ENCODE measurements at regions not wholly inside any gene's neighbourhood (a gene's known extent, or its start where the extent isn't known, plus 50 kb on each side); places are given as distances from the start of the nearest gene placed in this dataset.

- Histone ChIP-seq H3K4me3 (ENCODE audit: low read length) (no peak overlapping the region), H3K79me2 (ENCODE audit: low read length) (no peaks in the 10 kb centered on the region), H3K9me2 (replicated peaks; ENCODE audit: insufficient read depth, low read length) (no peaks in the 10 kb centered on the region), H3K36me3 (ENCODE audit: insufficient read depth, low read length) (no peaks in the 10 kb centered on the region), H3K27ac (ENCODE audit: low read length) (no peak overlapping the region), H2AFZ (ENCODE audit: low read length) (no peak overlapping the region), H3K9ac (ENCODE audit: low read length) (no peak overlapping the region), H4K20me1 (ENCODE audit: insufficient read depth, low read depth, low read length) (no peaks in the 10 kb centered on the region), H3K27me3 (ENCODE audit: low read length) (no peaks in the 10 kb centered on the region), H3K4me1 (ENCODE audit: low read length) (no peaks in the 10 kb centered on the region), H3K4me2 (ENCODE audit: low read depth, low read length, poor library complexity, severe bottlenecking) (no peak overlapping the region), H3K9me3 (ENCODE audit: low read length) (peaks cover 14% of the 10 kb centered on the region; the same call in 1 of the 2 replicates)
- no peak for DNase-seq
Observed at GRCh38 chr13:106343836-106344235, 191.6 kb downstream of the EFNB2 start.

DNA sequence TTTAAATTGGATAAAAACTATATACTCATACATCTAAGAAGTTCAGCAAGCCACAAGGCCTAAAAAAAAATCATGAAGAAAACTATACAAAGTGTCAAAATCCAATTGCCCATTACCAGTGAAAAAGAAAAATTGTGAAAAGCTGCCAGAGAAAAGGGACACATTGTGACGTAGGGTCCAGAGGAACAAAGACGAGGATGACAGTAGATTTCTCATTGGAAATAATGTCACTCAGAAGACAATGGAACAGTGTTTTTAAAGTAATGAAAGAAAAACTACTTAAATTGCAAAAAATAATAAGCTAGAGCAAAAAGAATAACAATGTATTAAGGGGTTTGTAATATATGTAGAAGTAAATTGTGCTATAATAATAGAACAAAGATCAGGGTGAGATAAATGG lies 195.2 kb downstream of the EFNB2 start:
- no peak for DNase-seq
- Histone ChIP-seq H4K20me1 (ENCODE audit: insufficient read depth, low read depth, low read length) (no peaks in the 10 kb centered on the region), H3K36me3 (ENCODE audit: insufficient read depth, low read length) (no peaks in the 10 kb centered on the region), H3K27me3 (ENCODE audit: low read length) (no peaks in the 10 kb centered on the region), H3K4me3 (ENCODE audit: low read length) (no peak overlapping the region), H3K27ac (ENCODE audit: low read length) (no peak overlapping the region), H3K9me3 (ENCODE audit: low read length) (peaks cover 14% of the 10 kb centered on the region; the same call in 1 of the 2 replicates), H2AFZ (ENCODE audit: low read length) (no peak overlapping the region), H3K4me1 (ENCODE audit: low read length) (no peaks in the 10 kb centered on the region), H3K9me2 (replicated peaks; ENCODE audit: insufficient read depth, low read length) (no peaks in the 10 kb centered on the region), H3K4me2 (ENCODE audit: low read depth, low read length, poor library complexity, severe bottlenecking) (no peak overlapping the region), H3K79me2 (ENCODE audit: low read length) (no peaks in the 10 kb centered on the region), H3K9ac (ENCODE audit: low read length) (no peak overlapping the region)

GRCh38 chr13:106337096-106337850 lies 198.2 kb downstream of the EFNB2 start:
- H3K4me3 ChIP-seq (ENCODE audit: low read length), result no peak overlapping the region
- H3K9me2 ChIP-seq (replicated peaks; ENCODE audit: insufficient read depth, low read length), result no peaks in the 10 kb centered on the region
- H3K4me2 ChIP-seq (ENCODE audit: low read depth, low read length, poor library complexity, severe bottlenecking), result no peak overlapping the region
- H3K27me3 ChIP-seq (ENCODE audit: low read length), result no peaks in the 10 kb centered on the region
- no peaks in the 10 kb centered on the region for H3K4me1 ChIP-seq (ENCODE audit: low read length)
- H3K27ac ChIP-seq (ENCODE audit: low read length), result no peak overlapping the region
- no peaks in the 10 kb centered on the region for H4K20me1 ChIP-seq (ENCODE audit: insufficient read depth, low read depth, low read length)
- no peaks in the 10 kb centered on the region for H3K36me3 ChIP-seq (ENCODE audit: insufficient read depth, low read length)
- H2AFZ ChIP-seq (ENCODE audit: low read length), result no peak overlapping the region
- no peak overlapping the region for H3K9ac ChIP-seq (ENCODE audit: low read length)
- no peak for DNase-seq
- H3K79me2 ChIP-seq (ENCODE audit: low read length), result no peaks in the 10 kb centered on the region
- peaks cover 14% of the 10 kb centered on the region; the same call in 1 of the 2 replicates for H3K9me3 ChIP-seq (ENCODE audit: low read length)

DNA sequence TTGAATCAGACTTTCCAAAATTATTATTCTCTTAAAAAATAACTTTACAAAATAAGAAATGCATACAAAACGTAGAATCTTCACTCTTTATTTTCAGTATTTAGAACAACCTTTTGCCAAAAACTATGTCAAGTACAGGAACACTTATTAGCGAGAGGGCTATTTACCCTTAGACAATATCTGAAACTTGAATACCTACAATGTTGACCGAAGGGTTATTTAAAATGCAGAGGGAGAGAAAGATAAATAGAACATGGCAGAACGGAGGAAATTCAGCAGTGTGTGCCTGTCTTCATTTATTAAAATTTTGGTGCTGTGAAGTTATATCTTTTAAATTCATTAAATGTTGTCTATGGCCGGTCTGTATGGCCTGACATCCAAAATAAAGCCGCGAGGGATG lies 198.8 kb downstream of the EFNB2 start:
- DNase-seq, result no peak
- no peaks in the 10 kb centered on the region for H3K36me3 ChIP-seq (ENCODE audit: insufficient read depth, low read length)
- no peak overlapping the region for H3K4me2 ChIP-seq (ENCODE audit: low read depth, low read length, poor library complexity, severe bottlenecking)
- no peaks in the 10 kb centered on the region for H3K79me2 ChIP-seq (ENCODE audit: low read length)
- H3K4me3 ChIP-seq (ENCODE audit: low read length), result no peak overlapping the region
- H2AFZ ChIP-seq (ENCODE audit: low read length), result no peak overlapping the region
- no peaks in the 10 kb centered on the region for H4K20me1 ChIP-seq (ENCODE audit: insufficient read depth, low read depth, low read length)
- no peaks in the 10 kb centered on the region for H3K9me2 ChIP-seq (replicated peaks; ENCODE audit: insufficient read depth, low read length)
- H3K27ac ChIP-seq (ENCODE audit: low read length), result no peak overlapping the region
- H3K9ac ChIP-seq (ENCODE audit: low read length), result no peak overlapping the region
- no peaks in the 10 kb centered on the region for H3K4me1 ChIP-seq (ENCODE audit: low read length)
- H3K27me3 ChIP-seq (ENCODE audit: low read length), result no peaks in the 10 kb centered on the region
- peaks cover 9% of the 10 kb centered on the region; the same call in 1 of the 2 replicates for H3K9me3 ChIP-seq (ENCODE audit: low read length)

GRCh38 chr13:106332621-106333020 lies 202.8 kb downstream of the EFNB2 start:
- no peak overlapping the region for H3K4me3 ChIP-seq (ENCODE audit: low read length)
- H3K9me3 ChIP-seq (ENCODE audit: low read length), result no peaks in the 10 kb centered on the region
- H3K4me2 ChIP-seq (ENCODE audit: low read depth, low read length, poor library complexity, severe bottlenecking), result no peak overlapping the region
- H3K27me3 ChIP-seq (ENCODE audit: low read length), result no peaks in the 10 kb centered on the region
- no peaks in the 10 kb centered on the region for H4K20me1 ChIP-seq (ENCODE audit: insufficient read depth, low read depth, low read length)
- H3K27ac ChIP-seq (ENCODE audit: low read length), result no peak overlapping the region
- peaks cover 4% of the 10 kb centered on the region; the same call in 1 of the 2 replicates for H3K9me2 ChIP-seq (replicated peaks; ENCODE audit: insufficient read depth, low read length)
- H3K36me3 ChIP-seq (ENCODE audit: insufficient read depth, low read length), result no peaks in the 10 kb centered on the region
- no peak for DNase-seq
- no peak overlapping the region for H3K9ac ChIP-seq (ENCODE audit: low read length)
- no peaks in the 10 kb centered on the region for H3K4me1 ChIP-seq (ENCODE audit: low read length)
- H2AFZ ChIP-seq (ENCODE audit: low read length), result no peak overlapping the region
- no peaks in the 10 kb centered on the region for H3K79me2 ChIP-seq (ENCODE audit: low read length)

DNA sequence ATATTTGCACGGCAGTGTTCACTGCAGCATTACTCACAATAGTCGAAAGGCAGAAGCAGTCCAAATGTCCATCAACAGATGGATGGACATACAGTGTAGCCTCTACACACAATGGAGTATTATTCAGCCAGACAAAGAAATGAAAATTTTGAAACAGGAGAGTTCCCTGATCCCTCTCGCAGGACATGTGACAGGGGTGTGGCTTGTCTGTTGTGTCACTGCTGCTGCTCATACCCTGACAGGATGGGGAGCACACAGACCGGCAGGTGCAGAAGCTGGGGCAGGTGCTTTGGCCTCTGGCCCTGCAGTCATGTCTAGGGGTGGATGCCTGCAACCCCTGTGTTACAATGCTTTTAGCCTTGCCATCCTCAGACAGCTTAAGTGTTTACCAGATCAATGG lies 204.3 kb downstream of the EFNB2 start:
- H3K4me2 ChIP-seq (ENCODE audit: low read depth, low read length, poor library complexity, severe bottlenecking), result no peak overlapping the region
- H3K4me3 ChIP-seq (ENCODE audit: low read length), result no peak overlapping the region
- H4K20me1 ChIP-seq (ENCODE audit: insufficient read depth, low read depth, low read length), result no peaks in the 10 kb centered on the region
- H3K9me2 ChIP-seq (replicated peaks; ENCODE audit: insufficient read depth, low read length), result peaks cover 4% of the 10 kb centered on the region; the same call in 1 of the 2 replicates
- no peak overlapping the region for H2AFZ ChIP-seq (ENCODE audit: low read length)
- no peaks in the 10 kb centered on the region for H3K36me3 ChIP-seq (ENCODE audit: insufficient read depth, low read length)
- H3K9ac ChIP-seq (ENCODE audit: low read length), result no peak overlapping the region
- H3K27me3 ChIP-seq (ENCODE audit: low read length), result no peaks in the 10 kb centered on the region
- DNase-seq, result no peak
- H3K27ac ChIP-seq (ENCODE audit: low read length), result no peak overlapping the region
- no peaks in the 10 kb centered on the region for H3K4me1 ChIP-seq (ENCODE audit: low read length)
- H3K9me3 ChIP-seq (ENCODE audit: low read length), result no peaks in the 10 kb centered on the region
- no peaks in the 10 kb centered on the region for H3K79me2 ChIP-seq (ENCODE audit: low read length)

DNA sequence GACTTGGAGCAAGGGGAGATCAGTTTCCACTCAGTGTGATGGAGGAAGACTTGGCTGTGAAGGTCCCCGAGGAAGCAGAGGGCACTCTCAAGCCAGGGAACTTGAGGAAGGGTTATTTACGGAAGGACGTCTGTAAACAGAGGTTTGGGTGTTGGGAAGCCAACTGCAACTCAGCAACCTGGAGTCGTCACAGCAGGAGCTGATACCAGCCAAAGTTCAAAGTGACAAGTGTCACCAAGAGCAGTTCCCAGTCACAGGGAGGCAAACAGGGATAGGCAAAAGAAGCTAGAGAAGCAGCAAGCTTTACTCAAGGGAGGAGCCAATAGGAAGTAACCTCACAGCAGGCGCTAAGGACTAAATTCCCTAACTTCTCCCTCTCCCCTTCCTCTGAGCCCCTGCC lies 205.5 kb downstream of the EFNB2 start:
- H3K9ac ChIP-seq (ENCODE audit: low read length), result no peak overlapping the region
- H3K4me3 ChIP-seq (ENCODE audit: low read length), result no peak overlapping the region
- H3K4me1 ChIP-seq (ENCODE audit: low read length), result no peaks in the 10 kb centered on the region

GRCh38 chr13:106326751-106327150 lies 208.7 kb downstream of the EFNB2 start:
- Histone ChIP-seq H4K20me1 (ENCODE audit: insufficient read depth, low read depth, low read length) (no peaks in the 10 kb centered on the region), H3K9me2 (replicated peaks; ENCODE audit: insufficient read depth, low read length) (peaks cover 4% of the 10 kb centered on the region; the same call in 1 of the 2 replicates), H3K27me3 (ENCODE audit: low read length) (no peaks in the 10 kb centered on the region), H2AFZ (ENCODE audit: low read length) (no peak overlapping the region), H3K4me3 (ENCODE audit: low read length) (no peak overlapping the region), H3K9me3 (ENCODE audit: low read length) (peaks cover 8% of the 10 kb centered on the region), H3K36me3 (ENCODE audit: insufficient read depth, low read length) (no peaks in the 10 kb centered on the region), H3K27ac (ENCODE audit: low read length) (no peak overlapping the region), H3K4me1 (ENCODE audit: low read length) (no peaks in the 10 kb centered on the region), H3K79me2 (ENCODE audit: low read length) (no peaks in the 10 kb centered on the region), H3K4me2 (ENCODE audit: low read depth, low read length, poor library complexity, severe bottlenecking) (no peak overlapping the region), H3K9ac (ENCODE audit: low read length) (no peak overlapping the region)
- no peak for DNase-seq

More for the DNA sequence above, 205.5 kb downstream of the EFNB2 start:
- Histone ChIP-seq H2AFZ (ENCODE audit: low read length) (no peak overlapping the region), H3K4me2 (ENCODE audit: low read depth, low read length, poor library complexity, severe bottlenecking) (no peak overlapping the region), H3K27ac (ENCODE audit: low read length) (no peak overlapping the region), H3K27me3 (ENCODE audit: low read length) (no peaks in the 10 kb centered on the region), H3K9me3 (ENCODE audit: low read length) (no peaks in the 10 kb centered on the region), H3K79me2 (ENCODE audit: low read length) (no peaks in the 10 kb centered on the region), H3K36me3 (ENCODE audit: insufficient read depth, low read length) (no peaks in the 10 kb centered on the region), H3K9me2 (replicated peaks; ENCODE audit: insufficient read depth, low read length) (peaks cover 4% of the 10 kb centered on the region; the same call in 1 of the 2 replicates), H4K20me1 (ENCODE audit: insufficient read depth, low read depth, low read length) (no peaks in the 10 kb centered on the region)
- no peak for DNase-seq
